ENCODE measurements at regions not wholly inside any gene's neighbourhood (a gene's known extent, or its start where the extent isn't known, plus 50 kb on each side); places are given as distances from the start of the nearest gene placed in this dataset.

GRCh38 chr3:86748015-86748414, 242.9 kb downstream of the VGLL3 start:
- Histone ChIP-seq H3K9me3 (no peaks in the 10 kb centered on the region), H3K4me1 (no peaks in the 10 kb centered on the region), H3K27me3 (no peaks in the 10 kb centered on the region), H3K27ac (no peak overlapping the region), H3K4me3 (no peak overlapping the region), H3K36me3 (no peaks in the 10 kb centered on the region)
- TF ChIP-seq POLR2A (IDR thresholded peaks at IDR 0.05): no peak
- TF ChIP-seq, protein P1, sequence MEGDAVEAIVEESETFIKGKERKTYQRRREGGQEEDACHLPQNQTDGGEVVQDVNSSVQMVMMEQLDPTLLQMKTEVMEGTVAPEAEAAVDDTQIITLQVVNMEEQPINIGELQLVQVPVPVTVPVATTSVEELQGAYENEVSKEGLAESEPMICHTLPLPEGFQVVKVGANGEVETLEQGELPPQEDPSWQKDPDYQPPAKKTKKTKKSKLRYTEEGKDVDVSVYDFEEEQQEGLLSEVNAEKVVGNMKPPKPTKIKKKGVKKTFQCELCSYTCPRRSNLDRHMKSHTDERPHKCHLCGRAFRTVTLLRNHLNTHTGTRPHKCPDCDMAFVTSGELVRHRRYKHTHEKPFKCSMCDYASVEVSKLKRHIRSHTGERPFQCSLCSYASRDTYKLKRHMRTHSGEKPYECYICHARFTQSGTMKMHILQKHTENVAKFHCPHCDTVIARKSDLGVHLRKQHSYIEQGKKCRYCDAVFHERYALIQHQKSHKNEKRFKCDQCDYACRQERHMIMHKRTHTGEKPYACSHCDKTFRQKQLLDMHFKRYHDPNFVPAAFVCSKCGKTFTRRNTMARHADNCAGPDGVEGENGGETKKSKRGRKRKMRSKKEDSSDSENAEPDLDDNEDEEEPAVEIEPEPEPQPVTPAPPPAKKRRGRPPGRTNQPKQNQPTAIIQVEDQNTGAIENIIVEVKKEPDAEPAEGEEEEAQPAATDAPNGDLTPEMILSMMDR (IDR thresholded peaks at IDR 0.05): no peak
- DNase-seq: no peak

DNA sequence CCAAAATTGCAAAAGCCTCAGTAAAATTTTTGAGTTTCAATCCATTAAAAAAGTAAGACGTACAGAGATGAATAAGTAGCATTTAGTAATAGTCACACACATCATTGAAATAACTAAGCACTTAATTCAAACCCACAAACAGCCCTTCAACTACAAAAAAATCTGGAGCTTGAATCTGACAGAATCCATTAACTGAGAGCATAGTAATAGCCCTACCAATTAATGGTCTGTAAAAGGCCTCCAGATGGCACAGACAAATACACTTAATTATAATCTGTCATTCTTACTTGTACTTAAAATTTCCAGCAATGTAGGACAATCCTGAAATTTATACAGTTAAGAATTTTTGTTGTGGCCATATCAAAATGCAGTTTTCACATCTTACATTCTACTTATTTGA, 246.9 kb downstream of the VGLL3 start:
- H3K27me3 ChIP-seq: no peaks in the 10 kb centered on the region
- H3K27ac ChIP-seq: no peak overlapping the region
- no peak for DNase-seq
- H3K4me3 ChIP-seq: no peak overlapping the region
- no peak for TF ChIP-seq POLR2A (IDR thresholded peaks at IDR 0.05)
- TF ChIP-seq, protein P1 (IDR thresholded peaks at IDR 0.05): no peak
- H3K4me1 ChIP-seq: no peaks in the 10 kb centered on the region
- H3K36me3 ChIP-seq: no peaks in the 10 kb centered on the region
- no peaks in the 10 kb centered on the region for H3K9me3 ChIP-seq

DNA sequence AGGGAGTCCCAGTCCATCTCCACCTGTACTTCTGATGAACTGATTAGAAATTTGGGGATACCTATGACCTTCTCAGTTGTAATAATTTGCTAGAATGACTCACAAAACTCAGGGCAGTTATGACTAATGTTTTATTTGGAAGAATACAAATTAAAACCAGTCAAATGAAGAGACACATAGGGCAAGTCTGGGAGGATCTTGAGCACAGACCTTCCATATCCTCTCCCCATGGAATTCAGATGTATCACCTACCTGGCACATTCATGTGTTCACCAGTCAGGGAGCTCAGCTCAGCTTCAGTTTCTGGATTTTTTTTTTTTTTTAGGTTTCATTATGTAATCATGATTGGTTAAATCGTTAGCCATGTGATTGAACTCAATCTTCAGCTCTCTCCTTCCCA, 247.7 kb downstream of the VGLL3 start:
- Histone ChIP-seq H3K27ac (no peak overlapping the region), H3K27me3 (no peaks in the 10 kb centered on the region), H3K4me1 (no peaks in the 10 kb centered on the region), H3K9me3 (no peaks in the 10 kb centered on the region), H3K4me3 (no peak overlapping the region), H3K36me3 (no peaks in the 10 kb centered on the region)
- TF ChIP-seq, protein P1 (IDR thresholded peaks at IDR 0.05): no peak
- TF ChIP-seq POLR2A (IDR thresholded peaks at IDR 0.05): no peak
- no peak for DNase-seq

DNA sequence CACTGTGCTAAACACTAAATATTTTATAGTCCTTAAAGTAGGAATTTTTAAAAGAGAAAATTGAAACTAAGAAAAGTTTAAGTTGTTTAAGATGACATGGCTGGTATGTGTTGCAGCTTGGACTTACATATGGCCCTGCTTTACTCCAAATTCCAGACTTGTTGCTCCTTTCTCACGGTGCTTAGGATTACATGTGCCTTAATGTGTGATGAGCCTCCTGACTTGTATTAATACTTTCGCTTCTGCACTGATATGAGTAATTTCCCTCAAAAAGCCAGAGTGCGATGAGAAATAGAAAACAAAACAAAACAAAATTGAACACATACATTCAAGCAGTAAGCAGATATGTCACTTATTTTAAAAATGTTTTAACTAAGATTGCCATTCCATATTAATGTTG, 250.2 kb downstream of the VGLL3 start:
- Histone ChIP-seq H3K36me3 (no peaks in the 10 kb centered on the region), H3K9me3 (no peaks in the 10 kb centered on the region), H3K27me3 (no peaks in the 10 kb centered on the region), H3K27ac (no peak overlapping the region), H3K4me1 (no peaks in the 10 kb centered on the region), H3K4me3 (no peak overlapping the region)
- TF ChIP-seq POLR2A (IDR thresholded peaks at IDR 0.05): no peak
- TF ChIP-seq, protein P1 (IDR thresholded peaks at IDR 0.05): no peak
- no peak for DNase-seq

DNA sequence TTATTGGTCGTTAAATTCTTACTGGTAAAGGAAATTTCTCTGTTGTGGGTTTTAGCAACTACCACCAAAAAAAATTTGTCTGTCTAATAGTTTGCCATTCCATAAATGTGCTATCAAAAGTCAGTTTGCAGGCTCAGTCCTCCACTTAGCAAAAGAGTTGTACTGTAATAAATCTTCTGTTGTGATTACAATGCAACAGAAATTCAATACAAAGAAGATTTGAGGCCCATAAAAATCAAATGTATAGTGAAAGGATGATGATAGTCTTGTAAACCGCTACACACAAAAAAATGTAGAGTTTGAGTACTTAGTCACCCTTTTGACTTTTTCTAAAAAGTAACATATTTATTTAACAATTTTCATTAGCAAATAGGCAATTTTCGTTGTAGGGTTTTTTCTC, 251.7 kb downstream of the VGLL3 start:
- no peaks in the 10 kb centered on the region for H3K4me1 ChIP-seq
- H3K27me3 ChIP-seq: no peaks in the 10 kb centered on the region
- H3K27ac ChIP-seq: no peak overlapping the region
- no peaks in the 10 kb centered on the region for H3K9me3 ChIP-seq
- H3K36me3 ChIP-seq: no peaks in the 10 kb centered on the region
- no peak overlapping the region for H3K4me3 ChIP-seq
- no peak for TF ChIP-seq POLR2A (IDR thresholded peaks at IDR 0.05)
- TF ChIP-seq, protein P1 (IDR thresholded peaks at IDR 0.05): no peak
- no peak for DNase-seq

DNA sequence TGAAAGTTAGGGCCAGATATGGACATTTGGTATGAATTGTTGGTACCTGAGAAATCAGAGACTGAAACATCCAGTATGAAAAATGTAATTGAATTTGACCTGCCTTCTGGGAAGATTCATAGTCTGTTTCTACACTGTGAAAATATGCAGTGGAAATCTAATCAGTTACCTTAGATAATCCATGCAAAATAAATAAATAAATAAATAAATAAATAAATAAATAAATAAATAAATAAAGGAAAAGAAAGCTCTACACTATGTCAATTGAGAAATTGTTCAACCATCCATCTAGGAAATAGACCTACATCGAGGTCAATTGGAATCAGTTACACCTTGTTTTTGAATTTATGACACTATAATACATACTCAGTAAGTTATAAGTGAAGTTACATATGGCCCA, 252.3 kb downstream of the VGLL3 start:
- Histone ChIP-seq H3K27ac (no peak overlapping the region), H3K36me3 (no peaks in the 10 kb centered on the region), H3K4me1 (no peaks in the 10 kb centered on the region), H3K9me3 (no peaks in the 10 kb centered on the region), H3K4me3 (no peak overlapping the region), H3K27me3 (no peaks in the 10 kb centered on the region)
- DNase-seq: no peak
- no peak for TF ChIP-seq POLR2A (IDR thresholded peaks at IDR 0.05)
- TF ChIP-seq, protein P1 (IDR thresholded peaks at IDR 0.05): no peak

All from Peyer's patch (tissue), 4 donors.